ENCODE measurements at regions not wholly inside any gene's neighbourhood (a gene's known extent, or its start where the extent isn't known, plus 50 kb on each side); places are given as distances from the start of the nearest gene placed in this dataset.
"Not testable (repeated sequence)": the region's sequence is repeated elsewhere in the genome, so short reads cannot be mapped to it uniquely, and the experiment has no call there.

GRCh38 chr1:199616947-199617346 lies 410.6 kb upstream of the NR5A2 start:
- no peak for TF ChIP-seq CTCF (IDR thresholded peaks at IDR 0.05; ENCODE audit: insufficient read depth, low read length, poor library complexity, severe bottlenecking)
- TF ChIP-seq EZH2phosphoT487 (conservative IDR thresholded peaks at IDR 0.05; ENCODE audit: low read length): no peak
- Histone ChIP-seq H3K4me2 (ENCODE audit: low read depth, low read length, poor library complexity, severe bottlenecking) (no peak overlapping the region), H3K9me2 (replicated peaks; ENCODE audit: insufficient read depth, low read length) (no peaks in the 10 kb centered on the region), H3K79me2 (ENCODE audit: insufficient read depth, low read length) (no peaks in the 10 kb centered on the region), H2AFZ (ENCODE audit: low read depth, low read length, severe bottlenecking) (no peak overlapping the region), H3K9me3 (ENCODE audit: insufficient read depth, low read length) (no peaks in the 10 kb centered on the region), H3K4me3 (ENCODE audit: insufficient read depth, low read length, poor library complexity, severe bottlenecking) (no peak overlapping the region), H4K20me1 (ENCODE audit: low read depth, low read length) (no peaks in the 10 kb centered on the region), H3F3A (ENCODE audit: insufficient read depth) (no peaks in the 10 kb centered on the region), H3K9ac (ENCODE audit: low read length) (no peak overlapping the region), H3K27me3 (ENCODE audit: low read length) (no peaks in the 10 kb centered on the region), H3K27ac (ENCODE audit: low read depth, low read length) (no peak overlapping the region), H3K36me3 (ENCODE audit: low read length) (no peaks in the 10 kb centered on the region)

GRCh38 chr1:199619223-199619622 lies 408.3 kb upstream of the NR5A2 start:
- Histone ChIP-seq H3K9ac (ENCODE audit: low read length) (no peak overlapping the region), H4K20me1 (ENCODE audit: low read depth, low read length) (no peaks in the 10 kb centered on the region), H3K79me2 (ENCODE audit: insufficient read depth, low read length) (no peaks in the 10 kb centered on the region), H3K27me3 (ENCODE audit: low read length) (no peaks in the 10 kb centered on the region), H3K4me3 (ENCODE audit: insufficient read depth, low read length, poor library complexity, severe bottlenecking) (no peak overlapping the region), H2AFZ (ENCODE audit: low read depth, low read length, severe bottlenecking) (no peak overlapping the region), H3K36me3 (ENCODE audit: low read length) (no peaks in the 10 kb centered on the region), H3K27ac (ENCODE audit: low read depth, low read length) (no peak overlapping the region), H3K4me2 (ENCODE audit: low read depth, low read length, poor library complexity, severe bottlenecking) (no peak overlapping the region), H3F3A (ENCODE audit: insufficient read depth) (no peaks in the 10 kb centered on the region), H3K9me2 (replicated peaks; ENCODE audit: insufficient read depth, low read length) (no peaks in the 10 kb centered on the region), H3K9me3 (ENCODE audit: insufficient read depth, low read length) (no peaks in the 10 kb centered on the region)
- TF ChIP-seq CTCF (IDR thresholded peaks at IDR 0.05; ENCODE audit: insufficient read depth, low read length, poor library complexity, severe bottlenecking) (no peak), EZH2phosphoT487 (conservative IDR thresholded peaks at IDR 0.05; ENCODE audit: low read length) (no peak)

GRCh38 chr1:199626228-199626627 lies 401.3 kb upstream of the NR5A2 start:
- H3K79me2 ChIP-seq (ENCODE audit: insufficient read depth, low read length); H4K20me1 ChIP-seq (ENCODE audit: low read depth, low read length); H3K9me2 ChIP-seq (replicated peaks; ENCODE audit: insufficient read depth, low read length); H3K9ac ChIP-seq (ENCODE audit: low read length); H3K4me3 ChIP-seq (ENCODE audit: insufficient read depth, low read length, poor library complexity, severe bottlenecking); H3K27ac ChIP-seq (ENCODE audit: low read depth, low read length); H3F3A ChIP-seq (ENCODE audit: insufficient read depth); H2AFZ ChIP-seq (ENCODE audit: low read depth, low read length, severe bottlenecking); H3K9me3 ChIP-seq (ENCODE audit: insufficient read depth, low read length); H3K27me3 ChIP-seq (ENCODE audit: low read length); H3K36me3 ChIP-seq (ENCODE audit: low read length); H3K4me2 ChIP-seq (ENCODE audit: low read depth, low read length, poor library complexity, severe bottlenecking): not testable (repeated sequence)

GRCh38 chr1:199629624-199630023 lies 397.9 kb upstream of the NR5A2 start:
- H3K9me3 ChIP-seq (ENCODE audit: insufficient read depth, low read length): no peaks in the 10 kb centered on the region
- H3K36me3 ChIP-seq (ENCODE audit: low read length): no peaks in the 10 kb centered on the region

More at GRCh38 chr1:199629624-199630023, 397.9 kb upstream of the NR5A2 start:
- no peak overlapping the region for H3K27ac ChIP-seq (ENCODE audit: low read depth, low read length)
- no peaks in the 10 kb centered on the region for H3K79me2 ChIP-seq (ENCODE audit: insufficient read depth, low read length)
- H3K27me3 ChIP-seq (ENCODE audit: low read length): no peaks in the 10 kb centered on the region
- no peak overlapping the region for H2AFZ ChIP-seq (ENCODE audit: low read depth, low read length, severe bottlenecking)
- TF ChIP-seq CTCF (IDR thresholded peaks at IDR 0.05; ENCODE audit: insufficient read depth, low read length, poor library complexity, severe bottlenecking): no peak
- no peak for TF ChIP-seq EZH2phosphoT487 (conservative IDR thresholded peaks at IDR 0.05; ENCODE audit: low read length)
- no peak overlapping the region for H3K4me2 ChIP-seq (ENCODE audit: low read depth, low read length, poor library complexity, severe bottlenecking)
- H3K9ac ChIP-seq (ENCODE audit: low read length): no peak overlapping the region
- H3F3A ChIP-seq (ENCODE audit: insufficient read depth): no peaks in the 10 kb centered on the region
- H4K20me1 ChIP-seq (ENCODE audit: low read depth, low read length): no peaks in the 10 kb centered on the region
- H3K4me3 ChIP-seq (ENCODE audit: insufficient read depth, low read length, poor library complexity, severe bottlenecking): no peak overlapping the region
- H3K9me2 ChIP-seq (replicated peaks; ENCODE audit: insufficient read depth, low read length): no peaks in the 10 kb centered on the region
